Neutrophil (primary cell): ENCODE measurements at regions not wholly inside any gene's neighbourhood (a gene's known extent, or its start where the extent isn't known, plus 50 kb on each side); places are given as distances from the start of the nearest gene placed in this dataset.
"Not testable (repeated sequence)": the region's sequence is repeated elsewhere in the genome, so short reads cannot be mapped to it uniquely, and the experiment has no call there.

Experiments
- H3K27ac ChIP-seq: fragments of 200-600 bp; sonication (generic); 2 replicates; pipeline ENCODE4 v1.5.1; 2016; ENCODE audit warnings: mild to moderate bottlenecking, moderate library complexity
- H3K27me3 ChIP-seq: fragments of 200-600 bp; sonication (generic); 2 replicates; pipeline ENCODE4 v1.6.0; 2016; ENCODE audit warnings: mild to moderate bottlenecking
- H3K36me3 ChIP-seq: fragments of 200-600 bp; sonication (generic); 2 replicates; pipeline ENCODE4 v1.5.1; 2017
- H3K4me1 ChIP-seq, 2 experiments: fragments of 200-600 bp in 1 of 2; sonication (generic) in 1 of 2; 1 replicate in 1 of 2; 2 replicates in 1 of 2; pipeline versions ENCODE4 v1.5.1 to v1.6.1; 2013 to 2016; ENCODE audit warnings: low read depth in 1 of 2, low read length in 1 of 2, mild to moderate bottlenecking in 1 of 2, moderate library complexity in 1 of 2; ENCODE audit not compliant: control insufficient read depth in 1 of 2, insufficient read depth in 1 of 2
- H3K4me3 ChIP-seq, 2 experiments: fragments of 200-600 bp in 1 of 2; sonication (generic) in 1 of 2; 1 replicate in 1 of 2; 2 replicates in 1 of 2; pipeline ENCODE4 v1.5.1; 2013 to 2016; ENCODE audit warnings: low read depth in 1 of 2, low read length in 1 of 2, mild to moderate bottlenecking in 1 of 2, moderate library complexity in 1 of 2
- H3K9me3 ChIP-seq: fragments of 200-600 bp; sonication (generic); 2 replicates; pipeline ENCODE4 v1.5.1; 2016
- TF ChIP-seq, protein P1 (sequence below): fragments of 200-600 bp; sonication (generic); IDR thresholded peaks from 2 replicates; pipeline ENCODE4 v1.5.1; 2016; ENCODE audit warnings: antibody characterized with exemption

DNA sequence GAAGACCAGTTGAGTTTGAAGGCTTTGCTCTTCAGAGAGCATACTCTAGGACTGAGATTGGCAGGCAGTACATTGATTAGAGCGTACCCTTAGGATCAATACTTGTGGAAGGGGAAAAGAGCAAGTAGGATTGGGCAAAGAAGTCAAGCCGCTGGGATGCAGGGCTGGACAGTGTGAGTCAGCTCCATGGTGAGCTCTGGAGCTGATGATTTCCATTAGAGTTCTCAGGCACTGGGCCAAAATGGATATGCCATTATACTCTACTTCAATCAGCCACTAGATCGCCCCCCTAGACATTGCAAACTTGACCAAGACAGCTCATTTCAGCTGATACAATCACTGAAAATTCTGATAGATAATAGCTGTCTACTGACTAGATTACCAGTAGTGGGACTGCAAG, 432.7 kb upstream of the ALCAM start:
- H3K27ac ChIP-seq = no peak overlapping the region
- H3K4me3 ChIP-seq = no peak overlapping the region
- H3K4me1 ChIP-seq = no peaks in the 10 kb centered on the region
- no peaks in the 10 kb centered on the region for H3K36me3 ChIP-seq
- H3K9me3 ChIP-seq = no peaks in the 10 kb centered on the region
- TF ChIP-seq, protein P1, sequence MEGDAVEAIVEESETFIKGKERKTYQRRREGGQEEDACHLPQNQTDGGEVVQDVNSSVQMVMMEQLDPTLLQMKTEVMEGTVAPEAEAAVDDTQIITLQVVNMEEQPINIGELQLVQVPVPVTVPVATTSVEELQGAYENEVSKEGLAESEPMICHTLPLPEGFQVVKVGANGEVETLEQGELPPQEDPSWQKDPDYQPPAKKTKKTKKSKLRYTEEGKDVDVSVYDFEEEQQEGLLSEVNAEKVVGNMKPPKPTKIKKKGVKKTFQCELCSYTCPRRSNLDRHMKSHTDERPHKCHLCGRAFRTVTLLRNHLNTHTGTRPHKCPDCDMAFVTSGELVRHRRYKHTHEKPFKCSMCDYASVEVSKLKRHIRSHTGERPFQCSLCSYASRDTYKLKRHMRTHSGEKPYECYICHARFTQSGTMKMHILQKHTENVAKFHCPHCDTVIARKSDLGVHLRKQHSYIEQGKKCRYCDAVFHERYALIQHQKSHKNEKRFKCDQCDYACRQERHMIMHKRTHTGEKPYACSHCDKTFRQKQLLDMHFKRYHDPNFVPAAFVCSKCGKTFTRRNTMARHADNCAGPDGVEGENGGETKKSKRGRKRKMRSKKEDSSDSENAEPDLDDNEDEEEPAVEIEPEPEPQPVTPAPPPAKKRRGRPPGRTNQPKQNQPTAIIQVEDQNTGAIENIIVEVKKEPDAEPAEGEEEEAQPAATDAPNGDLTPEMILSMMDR = no peak
- no peaks in the 10 kb centered on the region for H3K27me3 ChIP-seq

DNA sequence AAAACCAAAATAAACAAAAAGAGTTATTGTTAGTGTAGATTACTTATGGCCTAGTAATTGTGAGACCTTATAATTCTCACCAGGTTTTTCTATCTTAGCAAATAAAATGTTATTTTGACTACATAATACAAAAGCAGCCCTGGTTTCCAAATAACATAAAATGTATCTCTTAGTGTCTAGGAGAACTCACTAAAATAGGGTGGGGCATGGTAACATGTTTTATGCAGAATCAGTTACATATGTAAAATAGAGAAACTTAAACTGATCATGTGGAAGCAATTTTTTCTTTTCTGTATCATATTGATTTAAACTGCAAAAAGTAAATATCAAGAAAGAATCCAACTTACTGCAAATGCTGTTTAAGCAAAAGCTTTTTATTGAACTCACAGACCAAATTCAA, 431.1 kb upstream of the ALCAM start:
- Histone ChIP-seq H3K27me3 (no peaks in the 10 kb centered on the region), H3K9me3 (no peaks in the 10 kb centered on the region), H3K36me3 (no peaks in the 10 kb centered on the region), H3K4me1 (no peaks in the 10 kb centered on the region), H3K27ac (no peak overlapping the region), H3K4me3 (no peak overlapping the region)
- TF ChIP-seq, protein P1 = no peak

DNA sequence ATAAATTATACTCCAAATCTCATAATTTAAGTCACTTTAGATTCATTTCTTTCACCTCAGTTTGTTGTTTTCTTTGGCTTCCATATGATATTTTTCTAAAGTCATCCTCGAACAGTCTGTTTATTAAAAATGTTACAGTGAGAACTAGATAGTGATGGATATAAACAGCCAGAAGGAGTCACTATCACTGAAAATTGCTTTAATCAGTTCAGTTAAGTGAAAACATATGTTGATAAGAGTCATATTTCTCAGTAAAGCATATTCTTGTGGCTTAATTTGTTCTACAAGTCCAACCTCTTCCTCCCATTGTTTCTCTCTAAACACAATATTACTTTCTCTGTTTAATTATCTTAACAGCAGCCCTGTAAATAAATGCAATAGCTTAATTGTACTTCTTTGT, 427.5 kb upstream of the ALCAM start:
- H3K4me1 ChIP-seq = no peaks in the 10 kb centered on the region
- no peaks in the 10 kb centered on the region for H3K9me3 ChIP-seq
- H3K27me3 ChIP-seq = no peaks in the 10 kb centered on the region
- TF ChIP-seq, protein P1 = no peak
- no peaks in the 10 kb centered on the region for H3K36me3 ChIP-seq
- no peak overlapping the region for H3K27ac ChIP-seq
- no peak overlapping the region for H3K4me3 ChIP-seq

DNA sequence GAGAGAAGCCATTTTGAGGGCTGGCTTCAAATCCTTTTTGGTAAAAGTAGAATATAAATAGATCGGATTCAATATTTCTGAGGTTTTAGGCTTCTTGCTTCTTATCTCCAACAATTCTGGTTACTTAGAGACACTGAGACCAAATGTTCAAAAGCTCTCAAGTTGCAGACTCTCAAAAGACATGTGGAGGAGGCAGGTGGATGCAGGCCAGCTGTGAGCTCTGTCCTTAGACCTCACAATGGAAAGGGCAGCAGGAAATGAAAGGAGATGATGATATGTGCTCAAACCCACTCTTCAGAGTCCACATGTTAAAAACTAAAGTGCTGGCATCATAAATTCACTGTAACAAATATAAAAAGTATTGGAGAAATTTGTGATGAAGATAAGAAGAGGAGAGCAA, 424.9 kb upstream of the ALCAM start:
- H3K36me3 ChIP-seq = no peaks in the 10 kb centered on the region
- H3K27me3 ChIP-seq = no peaks in the 10 kb centered on the region
- no peaks in the 10 kb centered on the region for H3K9me3 ChIP-seq
- no peak overlapping the region for H3K27ac ChIP-seq
- TF ChIP-seq, protein P1 = no peak
- no peaks in the 10 kb centered on the region for H3K4me1 ChIP-seq
- H3K4me3 ChIP-seq = no peak overlapping the region

DNA sequence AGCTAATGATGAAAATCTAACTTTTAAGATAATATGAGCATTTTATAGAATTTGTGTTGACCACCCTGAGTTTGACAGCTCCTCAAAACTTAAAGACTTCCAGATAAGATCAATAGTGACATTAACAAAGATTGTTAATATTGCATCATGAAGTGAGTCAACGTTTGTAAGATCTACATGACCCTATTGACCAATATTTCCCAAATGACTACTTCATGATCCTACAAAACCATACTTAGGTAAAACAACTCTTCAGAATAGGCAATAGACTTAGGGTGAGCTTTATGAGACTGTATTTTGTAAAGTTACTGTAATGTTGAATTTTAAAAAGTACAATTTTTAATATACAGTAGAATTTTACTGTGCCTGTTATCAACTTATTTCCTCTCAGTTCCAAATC, 422.7 kb upstream of the ALCAM start:
- Histone ChIP-seq H3K4me3 (no peak overlapping the region), H3K9me3 (no peaks in the 10 kb centered on the region), H3K27ac (no peak overlapping the region), H3K36me3 (no peaks in the 10 kb centered on the region), H3K4me1 (no peaks in the 10 kb centered on the region), H3K27me3 (no peaks in the 10 kb centered on the region)
- TF ChIP-seq, protein P1 = no peak

DNA sequence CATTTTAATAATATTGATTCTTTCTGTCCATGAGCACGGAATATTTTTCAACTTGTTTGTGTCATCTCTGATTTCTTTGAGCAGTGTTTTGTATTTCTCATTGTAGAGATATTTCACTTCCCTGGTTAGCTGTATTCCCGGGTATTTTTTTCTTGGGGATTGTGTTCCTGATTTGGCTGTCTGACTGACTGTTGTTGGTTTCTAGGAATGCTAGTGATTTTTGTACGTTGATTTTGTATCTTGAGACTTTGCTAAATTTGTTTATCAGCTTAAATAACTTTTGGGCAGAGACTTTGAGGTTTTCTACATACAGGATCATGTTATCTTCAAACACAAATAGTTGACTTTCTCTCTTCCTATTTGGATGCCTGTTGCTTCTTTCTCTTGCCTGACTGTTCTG, 418.8 kb upstream of the ALCAM start:
- TF ChIP-seq, protein P1 = no peak
- Histone ChIP-seq H3K36me3 (no peaks in the 10 kb centered on the region), H3K4me3 (no peak overlapping the region)

DNA sequence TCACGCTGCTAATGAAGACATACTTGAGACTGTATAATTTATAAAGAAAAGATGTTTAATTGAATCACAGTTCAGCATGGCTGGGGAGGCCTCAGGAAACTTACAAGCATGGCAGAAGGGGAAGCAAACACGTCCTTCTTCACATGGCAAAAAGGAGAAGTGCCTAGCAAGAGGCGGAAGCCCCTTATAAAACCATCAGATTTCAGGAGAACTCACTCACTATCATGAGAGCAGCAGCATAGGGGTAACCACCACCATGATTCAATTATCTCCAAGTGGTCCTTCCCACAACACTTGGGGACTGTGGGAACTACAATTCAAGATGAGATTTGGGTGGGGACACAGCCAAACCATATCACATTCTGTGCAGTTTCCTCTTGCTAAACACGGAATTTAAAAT, 416.9 kb upstream of the ALCAM start:
- not testable (repeated sequence) for H3K27me3 ChIP-seq, H3K36me3 ChIP-seq, H3K9me3 ChIP-seq, H3K4me3 ChIP-seq, H3K27ac ChIP-seq, H3K4me1 ChIP-seq

More for the DNA sequence above, 418.8 kb upstream of the ALCAM start:
- no peaks in the 10 kb centered on the region for H3K27me3 ChIP-seq
- no peaks in the 10 kb centered on the region for H3K9me3 ChIP-seq
- H3K4me1 ChIP-seq = no peaks in the 10 kb centered on the region
- no peak overlapping the region for H3K27ac ChIP-seq
